ENCODE measurements at regions not wholly inside any gene's neighbourhood (a gene's known extent, or its start where the extent isn't known, plus 50 kb on each side); places are given as distances from the start of the nearest gene placed in this dataset.

DNA sequence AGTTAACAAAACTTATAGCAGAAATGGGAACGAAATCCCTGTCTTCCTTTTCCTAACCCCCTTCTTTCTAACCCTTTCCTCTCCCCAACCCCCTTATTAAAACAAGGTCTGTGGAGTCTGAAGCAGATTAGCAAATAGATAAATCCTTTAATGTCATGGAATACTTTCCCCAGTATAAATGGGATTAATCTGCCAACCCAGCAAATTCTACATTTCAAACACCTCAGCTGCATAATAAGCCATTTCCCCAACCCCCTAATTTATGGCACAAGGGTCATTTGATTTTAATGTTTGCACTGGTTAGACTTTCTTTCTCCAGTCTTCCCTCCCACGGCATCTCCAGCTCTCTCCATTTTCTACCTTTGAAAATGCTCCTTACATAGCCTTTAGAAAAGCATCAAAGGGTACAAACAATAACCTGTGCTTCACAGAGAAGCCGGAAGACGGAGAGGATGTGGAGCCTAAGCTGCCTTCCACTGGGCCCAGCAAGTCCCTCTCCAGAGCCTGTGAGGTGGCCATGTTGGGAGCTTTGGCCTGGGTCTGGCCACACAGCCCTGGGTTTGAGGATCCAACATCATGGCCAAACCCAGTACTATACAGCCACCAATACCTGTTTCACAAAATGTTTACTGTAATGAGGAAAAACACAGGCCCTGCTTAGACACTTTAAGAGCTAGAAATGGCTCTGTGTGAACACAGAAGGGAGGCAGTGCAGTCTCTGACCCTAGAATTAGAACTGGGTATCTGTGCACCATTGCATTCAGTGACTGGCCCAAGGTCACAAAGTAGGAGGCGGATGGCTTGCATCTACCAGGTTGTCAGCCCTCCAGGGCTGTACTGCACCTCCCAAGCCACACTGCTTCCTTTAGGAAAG lies 56.9 kb upstream of the SPRY1 start:
- H3K4me1 ChIP-seq (replicated peaks in 1 of 2), result no peaks in the 10 kb centered on the region
- no peaks in the 10 kb centered on the region for H3K9me3 ChIP-seq (replicated peaks in 1 of 3)
- H3K36me3 ChIP-seq (replicated peaks in 1 of 2), result no peaks in the 10 kb centered on the region
- intact Hi-C loops (cut with DNase I), result no loop called here
- TF ChIP-seq CTCF (IDR thresholded peaks at IDR 0.05), result no peak
- no peak for TF ChIP-seq POLR2A (IDR thresholded peaks at IDR 0.05)
- H3K4me3 ChIP-seq, result no peak overlapping the region
- no peak for DNase-seq
- 85 to 88% (median 87%) methylated on average over 5 of the region's 5 CpGs for WGBS, 4 donors
- H3K27me3 ChIP-seq, result no peaks in the 10 kb centered on the region
- peak overlapping the region in 2 of 5 donors; percentile 10 to 45 for H3K27ac ChIP-seq

GRCh38 chr4:123340381-123340701 lies 56.3 kb upstream of the SPRY1 start:
- no peak overlapping the region for H3K27ac ChIP-seq

GRCh38 chr4:123342498-123342897 lies 54.1 kb upstream of the SPRY1 start:
- 68 to 71% (median 69%) methylated on average over 2 of the region's 2 CpGs for WGBS, 4 donors
- TF ChIP-seq CTCF (IDR thresholded peaks at IDR 0.05) (no peak), POLR2A (IDR thresholded peaks at IDR 0.05) (no peak)
- intact Hi-C loops (cut with DNase I), result no loop called here
- Histone ChIP-seq H3K4me1 (replicated peaks in 1 of 2) (no peaks in the 10 kb centered on the region), H3K36me3 (replicated peaks in 1 of 2) (no peaks in the 10 kb centered on the region), H3K27me3 (no peaks in the 10 kb centered on the region), H3K27ac (peak overlapping the region in 2 of 5 donors; percentile 62 to 71), H3K9me3 (replicated peaks in 1 of 3) (no peaks in the 10 kb centered on the region), H3K4me3 (no peak overlapping the region)
- no peak for DNase-seq

More at GRCh38 chr4:123340381-123340701, 56.3 kb upstream of the SPRY1 start:
- Histone ChIP-seq H3K4me1 (replicated peaks in 1 of 2) (no peaks in the 10 kb centered on the region), H3K9me3 (replicated peaks in 1 of 3) (no peaks in the 10 kb centered on the region), H3K4me3 (no peak overlapping the region), H3K27me3 (no peaks in the 10 kb centered on the region), H3K36me3 (replicated peaks in 1 of 2) (no peaks in the 10 kb centered on the region)
- no peak for DNase-seq
- WGBS, 4 donors, result 62 to 72% (median 70%) methylated on average over 7 of the region's 7 CpGs
- intact Hi-C loops (cut with DNase I), result no loop called here
- TF ChIP-seq POLR2A (IDR thresholded peaks at IDR 0.05), result no peak
- TF ChIP-seq CTCF (IDR thresholded peaks at IDR 0.05), result no peak

- H3K27ac ChIP-seq, result peak overlapping the region in 2 of 5 donors; percentile 62 to 71
- WGBS, 4 donors, result 82 to 87% (median 87%) methylated on average over 13 of the region's 13 CpGs
- H3K36me3 ChIP-seq (replicated peaks in 1 of 2), result no peaks in the 10 kb centered on the region
- H3K4me3 ChIP-seq, result no peak overlapping the region
- intact Hi-C loops (cut with DNase I), result no loop called here
- no peaks in the 10 kb centered on the region for H3K4me1 ChIP-seq (replicated peaks in 1 of 2)
- no peak for TF ChIP-seq CTCF (IDR thresholded peaks at IDR 0.05)
- TF ChIP-seq POLR2A (IDR thresholded peaks at IDR 0.05), result no peak
- no peaks in the 10 kb centered on the region for H3K27me3 ChIP-seq
- DNase-seq, result peak in 1 of 7 donors; percentile 17
- H3K9me3 ChIP-seq (replicated peaks in 1 of 3), result no peaks in the 10 kb centered on the region
Observed at GRCh38 chr4:123343400-123344041, 53.1 kb upstream of the SPRY1 start.

Measured in adrenal gland (tissue), 9 donors.